GM21515 (cell line): ENCODE measurements at regions not wholly inside any gene's neighbourhood (a gene's known extent, or its start where the extent isn't known, plus 50 kb on each side); places are given as distances from the start of the nearest gene placed in this dataset.

ENCODE experiments used
- ATAC-seq: cut with Tn5 transposase; IDR thresholded peaks from one replicate; pipeline ENCODE4 v1.9.1; 2021; ENCODE audit not compliant: unreplicated experiment

GRCh38 chr2:82875858-82876257 lies 1583.2 kb downstream of the SUCLG1 start:
- no peak for ATAC-seq

GRCh38 chr2:82857967-82858366 lies 1601.1 kb downstream of the SUCLG1 start:
- no peak for ATAC-seq

GRCh38 chr2:82853299-82853698 lies 1605.8 kb downstream of the SUCLG1 start:
- ATAC-seq = no peak

GRCh38 chr2:82852787-82853186 lies 1606.3 kb downstream of the SUCLG1 start:
- ATAC-seq = no peak

GRCh38 chr2:82848285-82848684 lies 1610.8 kb downstream of the SUCLG1 start:
- ATAC-seq = no peak

GRCh38 chr2:82839036-82839435 lies 1620.0 kb downstream of the SUCLG1 start:
- no peak for ATAC-seq

GRCh38 chr2:82837588-82838304 lies 1621.3 kb downstream of the SUCLG1 start:
- ATAC-seq = no peak

GRCh38 chr2:82834893-82835292 lies 1624.2 kb downstream of the SUCLG1 start:
- ATAC-seq = no peak

- no peak for ATAC-seq
Measured at GRCh38 chr2:82827426-82827825, 1631.7 kb downstream of the SUCLG1 start.

GRCh38 chr2:82826437-82826836 lies 1632.6 kb downstream of the SUCLG1 start:
- no peak for ATAC-seq

GRCh38 chr2:82825410-82826090 lies 1633.5 kb downstream of the SUCLG1 start:
- ATAC-seq = no peak

- ATAC-seq = no peak
Measured at GRCh38 chr2:82823892-82824291, 1635.2 kb downstream of the SUCLG1 start.

GRCh38 chr2:82819951-82820350 lies 1639.1 kb downstream of the SUCLG1 start:
- no peak for ATAC-seq

GRCh38 chr2:82814146-82814545 lies 1644.9 kb downstream of the SUCLG1 start:
- no peak for ATAC-seq

- no peak for ATAC-seq
Measured at GRCh38 chr2:82811946-82812345, 1647.1 kb downstream of the SUCLG1 start.

- no peak for ATAC-seq
Measured at GRCh38 chr2:82803307-82803706, 1655.8 kb downstream of the SUCLG1 start.

- ATAC-seq = no peak
Measured at GRCh38 chr2:82797469-82797868, 1661.6 kb downstream of the SUCLG1 start.

GRCh38 chr2:82796132-82796531 lies 1662.9 kb downstream of the SUCLG1 start:
- ATAC-seq = no peak

GRCh38 chr2:82795446-82795845 lies 1663.6 kb downstream of the SUCLG1 start:
- no peak for ATAC-seq

GRCh38 chr2:82793711-82794435 lies 1665.2 kb downstream of the SUCLG1 start:
- ATAC-seq = no peak

GRCh38 chr2:82792316-82792715 lies 1666.8 kb downstream of the SUCLG1 start:
- ATAC-seq = no peak
